Left lobe of liver (tissue), 2 donors: ENCODE measurements at regions not wholly inside any gene's neighbourhood (a gene's known extent, or its start where the extent isn't known, plus 50 kb on each side); places are given as distances from the start of the nearest gene placed in this dataset.
"Not testable (repeated sequence)": the region's sequence is repeated elsewhere in the genome, so short reads cannot be mapped to it uniquely, and the experiment has no call there.

ENCODE experiments used
- ATAC-seq: fragments of 200-7000 bp; cut with Tn5 transposase; one replicate; pipeline ENCODE4 v1.9.1; 2020; ENCODE audit warnings: mild to moderate bottlenecking, moderate library complexity
- DNase-seq: peaks from one replicate; pipeline ENCODE4 v3.0.0-alpha.2; 2020; ENCODE audit warnings: low spot score
- donor health status: DM: no; HTN: no; CAD: no; lungs with moderate emphysema.
- donor health status: DM: no; HTN: yes; CAD: no.

- ATAC-seq (no peak), DNase-seq (no peak)
Observed at GRCh38 chr5:135279328-135279727, 119.7 kb downstream of the MACROH2A1 start.

GRCh38 chr5:135276151-135276550, 122.9 kb downstream of the MACROH2A1 start:
- ATAC-seq (no peak), DNase-seq (no peak)

GRCh38 chr5:135273212-135273611, 125.8 kb downstream of the MACROH2A1 start:
- no peak for ATAC-seq
- DNase-seq: no peak

- no peak for DNase-seq
- no peak for ATAC-seq
Observed at GRCh38 chr5:135272311-135272805, 126.7 kb downstream of the MACROH2A1 start.

- DNase-seq: no peak
- no peak for ATAC-seq
Observed at GRCh38 chr5:135271533-135272310, 127.3 kb downstream of the MACROH2A1 start.

- no peak for ATAC-seq
- DNase-seq: no peak
Observed at GRCh38 chr5:135269931-135270421, 129.1 kb downstream of the MACROH2A1 start.

GRCh38 chr5:135269199-135269598, 129.8 kb downstream of the MACROH2A1 start:
- ATAC-seq (no peak), DNase-seq (no peak)

- ATAC-seq: no peak
Observed at GRCh38 chr5:135266975-135267374, 132.1 kb downstream of the MACROH2A1 start.

GRCh38 chr5:135266303-135266635, 132.8 kb downstream of the MACROH2A1 start:
- DNase-seq (no peak), ATAC-seq (no peak)

More at GRCh38 chr5:135266975-135267374, 132.1 kb downstream of the MACROH2A1 start:
- no peak for DNase-seq

- ATAC-seq (no peak), DNase-seq (no peak)
Observed at GRCh38 chr5:135265497-135266302, 133.3 kb downstream of the MACROH2A1 start.

GRCh38 chr5:135264451-135265440, 134.3 kb downstream of the MACROH2A1 start:
- ATAC-seq: no peak
- DNase-seq: no peak

- no peak for DNase-seq
- no peak for ATAC-seq
Observed at GRCh38 chr5:135263022-135263668, 135.9 kb downstream of the MACROH2A1 start.

GRCh38 chr5:135262364-135262763, 136.7 kb downstream of the MACROH2A1 start:
- no peak for ATAC-seq
- DNase-seq: no peak

GRCh38 chr5:135260108-135260507, 138.9 kb downstream of the MACROH2A1 start:
- DNase-seq, ATAC-seq: not testable (repeated sequence)

- ATAC-seq (no peak), DNase-seq (no peak)
Observed at GRCh38 chr5:135255461-135256178, 143.4 kb downstream of the MACROH2A1 start.

GRCh38 chr5:135254183-135254582, 144.8 kb downstream of the MACROH2A1 start:
- ATAC-seq (no peak), DNase-seq (no peak)

GRCh38 chr5:135253601-135254178, 145.3 kb downstream of the MACROH2A1 start:
- ATAC-seq (no peak), DNase-seq (no peak)

GRCh38 chr5:135251093-135251492, 147.9 kb downstream of the MACROH2A1 start:
- DNase-seq: peak; percentile 10
- no peak for ATAC-seq

- no peak for ATAC-seq
- peak; percentile 1 for DNase-seq
Observed at GRCh38 chr5:135250671-135251070, 148.4 kb downstream of the MACROH2A1 start.
